NT2/D1 (cell line): ENCODE measurements at regions not wholly inside any gene's neighbourhood (a gene's known extent, or its start where the extent isn't known, plus 50 kb on each side); places are given as distances from the start of the nearest gene placed in this dataset.

Source experiments
- SUZ12 ChIP-seq: IDR thresholded peaks from 2 replicates; pipeline ENCODE4 v1.6.1; 2011; ENCODE audit not compliant: insufficient read length, insufficient read depth; ENCODE audit errors: extremely low read depth
- YY1 ChIP-seq: IDR thresholded peaks from 2 replicates; pipeline ENCODE4 v1.6.1; 2011; ENCODE audit not compliant: insufficient read length, insufficient read depth
- ZNF274 ChIP-seq: IDR thresholded peaks from 2 replicates; pipeline ENCODE4 v1.6.1; 2011; ENCODE audit warnings: mild to moderate bottlenecking, low read depth, low read length

- TF ChIP-seq SUZ12 (no peak), YY1 (no peak), ZNF274 (no peak)
Measured at GRCh38 chr3:76941376-76941775, 98.5 kb upstream of the ROBO2 start.
